ENCODE measurements at regions not wholly inside any gene's neighbourhood (a gene's known extent, or its start where the extent isn't known, plus 50 kb on each side); places are given as distances from the start of the nearest gene placed in this dataset.

DNA sequence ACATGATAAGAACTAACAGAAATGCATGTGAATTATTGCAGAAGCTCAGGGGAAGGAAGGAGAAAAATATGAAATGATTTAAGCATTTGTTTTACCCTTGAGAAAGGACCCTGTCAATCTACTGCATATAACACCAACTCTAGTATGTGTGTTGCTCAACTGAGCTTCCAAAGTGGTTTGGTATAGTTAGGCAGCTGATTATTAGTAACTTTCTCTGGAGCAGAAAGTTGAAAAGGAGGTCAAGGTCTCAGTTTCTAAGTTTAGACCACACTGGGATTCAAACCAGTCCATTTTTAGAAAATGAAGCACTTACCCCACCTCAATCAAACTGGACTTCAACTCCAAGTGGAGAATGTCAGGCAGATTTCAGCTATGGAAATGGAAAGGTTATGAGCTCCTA is 123.3 kb upstream of the CDC42EP3 start:
- no peak overlapping the region for H4K8ac ChIP-seq (replicated peaks; ENCODE audit: insufficient read length, low read depth, low read length)
- no peak overlapping the region for H3K27ac ChIP-seq (ENCODE audit: insufficient read length, low read depth, low read length)
- H4K91ac ChIP-seq (ENCODE audit: insufficient read length, low read depth, low read length) = no peak overlapping the region
- no peak overlapping the region for H3T11ph ChIP-seq (ENCODE audit: low read length)
- no peak overlapping the region for H2AK5ac ChIP-seq (ENCODE audit: insufficient read length, low read length)
- H2BK12ac ChIP-seq (ENCODE audit: insufficient read length, low read depth, low read length) = no peak overlapping the region
- no peak overlapping the region for H3K4me3 Mint-ChIP-seq
- H2AFZ ChIP-seq (ENCODE audit: low read length) = no peak overlapping the region
- H3K23me2 ChIP-seq (ENCODE audit: insufficient read length, low read depth, low read length, poor library complexity, severe bottlenecking) = no peaks in the 10 kb centered on the region
- no peak overlapping the region for H3K56ac ChIP-seq (ENCODE audit: insufficient read length, low read depth, low read length)
- H2BK5ac ChIP-seq (ENCODE audit: insufficient read length, low read length) = no peak overlapping the region
- no peaks in the 10 kb centered on the region for H3K27me3 ChIP-seq (ENCODE audit: insufficient read depth, low read length)
- no peak overlapping the region for H3K4ac ChIP-seq (ENCODE audit: low read depth, low read length)
- no peak overlapping the region for H2BK20ac ChIP-seq (ENCODE audit: low read depth, low read length, poor library complexity, severe bottlenecking)
- no peak overlapping the region for H3K9ac ChIP-seq (ENCODE audit: extremely low read depth, insufficient read length, low read length)
- peaks cover 2 to 5% of the 10 kb centered on the region in 2 experiments; a peak in 1 of 4 replicates for H3K4me1 Mint-ChIP-seq
- H4K20me1 ChIP-seq (ENCODE audit: control insufficient read depth, insufficient read depth, insufficient read length) = no peaks in the 10 kb centered on the region
- no peaks in the 10 kb centered on the region for H3K79me1 ChIP-seq (ENCODE audit: insufficient read depth, low read depth, low read length, poor library complexity, severe bottlenecking)
- no peaks in the 10 kb centered on the region; a peak in 1 of 7 replicates for H3K36me3 Mint-ChIP-seq (ENCODE audit: insufficient read depth in 1 of 3, low read depth in 3 of 3)
- no peak overlapping the region for H3K23ac ChIP-seq (ENCODE audit: insufficient read length, low read depth, low read length)
- no peak overlapping the region for H4K5ac ChIP-seq (ENCODE audit: insufficient read length, low read depth, low read length)
- DNase-seq = no peak
- no peak overlapping the region for H3K27ac Mint-ChIP-seq
- H3K18ac ChIP-seq (ENCODE audit: insufficient read length, low read depth, low read length) = no peak overlapping the region
- H3K4me1 ChIP-seq (ENCODE audit: insufficient read depth, low read length) = no peaks in the 10 kb centered on the region; the same call in 1 of the 2 replicates
- no peak overlapping the region for H2BK120ac ChIP-seq (ENCODE audit: low read depth, low read length, poor library complexity, severe bottlenecking)
- H2BK15ac ChIP-seq (ENCODE audit: low read depth, low read length) = no peak overlapping the region
- no peaks in the 10 kb centered on the region for H3K9me3 ChIP-seq (ENCODE audit: control insufficient read depth, low read depth, low read length)
- TF ChIP-seq, protein P1, sequence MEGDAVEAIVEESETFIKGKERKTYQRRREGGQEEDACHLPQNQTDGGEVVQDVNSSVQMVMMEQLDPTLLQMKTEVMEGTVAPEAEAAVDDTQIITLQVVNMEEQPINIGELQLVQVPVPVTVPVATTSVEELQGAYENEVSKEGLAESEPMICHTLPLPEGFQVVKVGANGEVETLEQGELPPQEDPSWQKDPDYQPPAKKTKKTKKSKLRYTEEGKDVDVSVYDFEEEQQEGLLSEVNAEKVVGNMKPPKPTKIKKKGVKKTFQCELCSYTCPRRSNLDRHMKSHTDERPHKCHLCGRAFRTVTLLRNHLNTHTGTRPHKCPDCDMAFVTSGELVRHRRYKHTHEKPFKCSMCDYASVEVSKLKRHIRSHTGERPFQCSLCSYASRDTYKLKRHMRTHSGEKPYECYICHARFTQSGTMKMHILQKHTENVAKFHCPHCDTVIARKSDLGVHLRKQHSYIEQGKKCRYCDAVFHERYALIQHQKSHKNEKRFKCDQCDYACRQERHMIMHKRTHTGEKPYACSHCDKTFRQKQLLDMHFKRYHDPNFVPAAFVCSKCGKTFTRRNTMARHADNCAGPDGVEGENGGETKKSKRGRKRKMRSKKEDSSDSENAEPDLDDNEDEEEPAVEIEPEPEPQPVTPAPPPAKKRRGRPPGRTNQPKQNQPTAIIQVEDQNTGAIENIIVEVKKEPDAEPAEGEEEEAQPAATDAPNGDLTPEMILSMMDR (conservative IDR thresholded peaks at IDR 0.05) = no peak
- H3K9me3 Mint-ChIP-seq = peaks cover 0 to under 1% of the 10 kb centered on the region in 2 experiments; a peak in 1 of 5 replicates
- no peaks in the 10 kb centered on the region for H3K79me2 ChIP-seq (ENCODE audit: insufficient read depth, low read length)
- H3K4me2 ChIP-seq (ENCODE audit: insufficient read depth, insufficient read length, low read length) = no peak overlapping the region
- H3K14ac ChIP-seq (ENCODE audit: insufficient read depth, low read length) = no peak overlapping the region
- no peaks in the 10 kb centered on the region for H3K27me3 Mint-ChIP-seq (ENCODE audit: low read depth)
